A673 (cell line): ENCODE measurements at regions not wholly inside any gene's neighbourhood (a gene's known extent, or its start where the extent isn't known, plus 50 kb on each side); places are given as distances from the start of the nearest gene placed in this dataset.

ENCODE experiments used
- BruUV-seq: library from RNA; stranded (reverse); fragments of 400-500 nt; replicated peaks from 2 replicates; lab custom pipeline; 2021; lab: Mats Ljungman, UMichigan
- CTCF ChIA-PET: fragments of 300-600 bp; sonication (Branson Sonifier 250); formaldehyde crosslinking; loops from one replicate; lab custom pipeline; 2022; ENCODE audit warnings: antibody characterized with exemption; lab: Charles Lee
- POLR2A ChIA-PET: fragments of 300-600 bp; sonication (Branson Sonifier 250); formaldehyde crosslinking; loops from one replicate; lab custom pipeline; 2022; ENCODE audit warnings: antibody characterized with exemption; ENCODE audit not compliant: low non-redundant PET; lab: Charles Lee
- DNase-seq: peaks from one replicate; pipeline ENCODE4 v3.0.0-alpha.2; 2015; ENCODE audit warnings: low spot score
- H3K27ac ChIP-seq: fragments of 200-600 bp; sonication (generic); 2 replicates; pipeline ENCODE4 v1.5.1; 2016; ENCODE audit warnings: mixed run types, low read depth, mild to moderate bottlenecking, mixed read lengths, antibody characterized with exemption, low read length; ENCODE audit not compliant: poor library complexity, severe bottlenecking
- H3K27me3 ChIP-seq: fragments of 200-600 bp; sonication (generic); replicated peaks from 2 replicates; pipeline ENCODE4 v1.6.1; 2017; ENCODE audit warnings: mixed run types, low read depth, mild to moderate bottlenecking, mixed read lengths, antibody characterized with exemption, low read length; ENCODE audit not compliant: insufficient read depth, poor library complexity
- H3K36me3 ChIP-seq: fragments of 200-600 bp; sonication (generic); 2 replicates; pipeline ENCODE4 v1.6.1; 2016; ENCODE audit warnings: mixed run types, mild to moderate bottlenecking, mixed read lengths, antibody characterized with exemption, low read length; ENCODE audit not compliant: insufficient read depth, poor library complexity, severe bottlenecking
- H3K4me1 ChIP-seq: fragments of 200-600 bp; sonication (generic); 2 replicates; pipeline ENCODE4 v1.6.1; 2017; ENCODE audit warnings: mixed run types, mild to moderate bottlenecking, mixed read lengths, antibody characterized with exemption, low read length; ENCODE audit not compliant: insufficient read depth, poor library complexity, severe bottlenecking
- H3K4me3 ChIP-seq: fragments of 200-600 bp; sonication (generic); 2 replicates; pipeline ENCODE4 v1.5.1; 2016; ENCODE audit warnings: low read depth, mixed run types, mild to moderate bottlenecking, mixed read lengths, low read length; ENCODE audit not compliant: poor library complexity, severe bottlenecking
- H3K9me3 ChIP-seq: fragments of 200-600 bp; sonication (generic); 2 replicates; pipeline ENCODE4 v1.6.1; 2016; ENCODE audit warnings: mixed run types, low read depth, mild to moderate bottlenecking, mixed read lengths, antibody characterized with exemption, low read length; ENCODE audit not compliant: poor library complexity, severe bottlenecking
- CTCF ChIP-seq: fragments of 300-800, 200-600 bp; sonication (generic); conservative IDR thresholded peaks from 2 replicates; pipeline ENCODE4 v1.5.1; 2017; ENCODE audit warnings: low read depth, mild to moderate bottlenecking, antibody characterized with exemption, low read length, moderate library complexity, mixed read lengths
- EZH2 ChIP-seq: fragments of 200-600 bp; sonication (generic); IDR thresholded peaks from 2 replicates; pipeline ENCODE4 v1.6.1; 2017; ENCODE audit warnings: borderline replicate concordance, low read depth, mild to moderate bottlenecking, mixed read lengths, antibody characterized with exemption, low read length; ENCODE audit not compliant: poor library complexity, severe bottlenecking
- intact Hi-C: fragments of 100-400 bp; cut with micrococcal nuclease; formaldehyde crosslinking; loops from one replicate; pipeline ENCODE4 v1.10.0; 2022; ENCODE audit not compliant: unreplicated experiment

GRCh38 chrX:45873781-45874180, 671.4 kb downstream of the ZNF674 start:
- peaks cover 12% of the 10 kb centered on the region for H3K4me1 ChIP-seq
- no peak overlapping the region for H3K27ac ChIP-seq
- DNase-seq = no peak
- POLR2A ChIA-PET = no interaction called here
- CTCF ChIA-PET = no interaction called here
- TF ChIP-seq CTCF = no peak
- TF ChIP-seq EZH2 = no peak
- BruUV-seq = no TSS peak
- intact Hi-C loops = no loop called here
- H3K9me3 ChIP-seq = no peaks in the 10 kb centered on the region
- H3K36me3 ChIP-seq = no peaks in the 10 kb centered on the region
- H3K4me3 ChIP-seq = no peak overlapping the region
- H3K27me3 ChIP-seq = no peaks in the 10 kb centered on the region

- TF ChIP-seq EZH2 (no peak), CTCF (no peak)
These were observed 671.8 kb upstream of the DIPK2B start for GRCh38 chrX:45872480-45872879.

GRCh38 chrX:45868425-45868824, 667.7 kb upstream of the DIPK2B start:
- ChIA-PET POLR2A (no interaction called here), CTCF (no interaction called here)
- Histone ChIP-seq H3K27ac (no peak overlapping the region), H3K27me3 (no peaks in the 10 kb centered on the region), H3K9me3 (no peaks in the 10 kb centered on the region), H3K36me3 (no peaks in the 10 kb centered on the region), H3K4me3 (no peak overlapping the region), H3K4me1 (no peaks in the 10 kb centered on the region)
- no peak for DNase-seq
- intact Hi-C loops = no loop called here
- TF ChIP-seq CTCF (no peak), EZH2 (no peak)
- no TSS peak for BruUV-seq

More at GRCh38 chrX:45872480-45872879, 671.8 kb upstream of the DIPK2B start:
- Histone ChIP-seq H3K27me3 (no peaks in the 10 kb centered on the region), H3K4me3 (no peak overlapping the region), H3K36me3 (no peaks in the 10 kb centered on the region), H3K27ac (no peak overlapping the region), H3K4me1 (peaks cover 12% of the 10 kb centered on the region), H3K9me3 (no peaks in the 10 kb centered on the region)
- CTCF ChIA-PET = no interaction called here
- POLR2A ChIA-PET = no interaction called here
- DNase-seq = no peak
- BruUV-seq = no TSS peak
- intact Hi-C loops = no loop called here
